ENCODE measurements at regions not wholly inside any gene's neighbourhood (a gene's known extent, or its start where the extent isn't known, plus 50 kb on each side); places are given as distances from the start of the nearest gene placed in this dataset.

DNA sequence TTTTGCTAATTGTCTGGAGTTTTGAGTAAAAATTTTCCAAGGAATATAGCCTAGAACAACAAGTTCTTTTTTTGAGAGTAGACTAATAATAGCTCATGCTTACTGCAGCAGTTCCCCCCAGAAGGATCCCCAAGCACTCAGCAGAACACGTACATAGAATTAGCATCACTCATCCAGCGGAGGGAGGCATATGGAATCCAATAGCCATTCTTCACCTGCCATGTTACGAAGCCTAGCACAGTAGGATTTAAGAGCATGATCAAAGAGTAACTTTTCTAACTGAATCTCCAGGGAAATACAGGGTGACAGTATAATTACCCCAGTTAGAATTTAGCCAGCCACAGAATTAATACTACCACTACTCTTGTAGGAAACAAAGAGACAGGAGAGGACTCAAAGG lies 511.7 kb upstream of the NOX3 start:
- no peak for DNase-seq

DNA sequence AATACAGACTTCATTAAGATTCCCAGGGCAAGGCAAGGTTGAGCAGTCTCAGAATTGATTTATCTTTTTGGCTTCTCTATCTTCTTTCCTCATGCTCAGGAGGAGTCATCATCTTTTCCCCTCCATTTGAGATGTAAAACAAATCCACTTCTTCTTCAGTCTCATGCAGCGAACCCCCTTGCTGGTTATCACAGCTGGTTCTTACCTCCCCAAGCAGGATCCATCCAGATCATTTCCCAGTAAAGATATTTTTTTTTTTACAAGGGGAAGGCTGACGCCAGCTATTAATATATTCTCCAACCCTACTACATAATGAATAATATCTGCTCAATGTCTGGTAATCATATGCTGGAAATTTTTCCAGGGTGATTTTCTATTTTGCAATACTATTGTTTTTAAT lies 508.9 kb upstream of the NOX3 start:
- DNase-seq = no peak

DNA sequence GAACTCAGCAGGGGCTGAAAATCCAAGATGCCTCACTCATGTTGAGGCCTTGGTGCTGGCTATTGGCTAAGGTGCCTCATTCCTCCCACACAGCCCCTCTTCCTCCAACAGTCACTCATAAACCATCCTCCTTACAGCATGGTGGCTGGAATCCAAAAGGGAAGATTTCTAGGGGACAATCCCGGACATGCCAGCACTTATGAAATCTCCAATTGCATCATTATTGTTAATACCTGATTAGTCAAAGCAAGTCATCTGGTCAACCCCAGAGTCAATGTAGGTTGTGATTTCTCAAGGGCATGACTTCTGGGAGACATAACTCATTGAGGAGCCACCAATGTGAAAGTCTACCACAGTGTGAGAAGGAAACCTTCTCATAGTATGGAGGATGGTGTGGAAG lies 506.6 kb upstream of the NOX3 start:
- DNase-seq = no peak

DNA sequence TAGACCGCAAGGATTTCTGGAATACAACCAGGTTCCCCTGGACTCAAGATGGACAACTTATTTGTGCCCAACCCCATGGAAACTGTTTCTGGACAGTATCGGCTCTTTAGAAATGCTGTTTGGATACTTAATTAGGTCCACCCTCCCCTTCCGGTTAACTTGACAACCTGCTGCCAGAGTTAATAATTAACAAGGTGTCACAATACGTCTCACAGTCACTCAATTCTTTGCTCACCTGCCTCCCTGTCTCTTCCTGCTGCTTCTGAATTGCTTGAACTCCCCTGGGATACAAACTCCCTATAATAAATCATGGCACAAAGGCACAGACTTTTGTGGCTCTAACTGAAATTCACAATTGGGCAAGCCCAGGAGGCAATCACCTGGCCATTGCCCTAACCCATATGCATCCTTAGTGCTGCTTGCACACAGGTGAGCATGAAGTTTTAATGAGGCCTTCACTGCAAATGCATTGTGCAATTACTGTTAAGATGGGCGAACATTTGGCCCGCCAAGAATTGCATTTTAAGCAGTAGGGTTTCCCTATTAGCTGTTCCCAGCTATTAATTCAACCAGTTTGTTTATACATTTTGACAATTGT lies 504.4 kb upstream of the NOX3 start:
- DNase-seq = no peak

DNA sequence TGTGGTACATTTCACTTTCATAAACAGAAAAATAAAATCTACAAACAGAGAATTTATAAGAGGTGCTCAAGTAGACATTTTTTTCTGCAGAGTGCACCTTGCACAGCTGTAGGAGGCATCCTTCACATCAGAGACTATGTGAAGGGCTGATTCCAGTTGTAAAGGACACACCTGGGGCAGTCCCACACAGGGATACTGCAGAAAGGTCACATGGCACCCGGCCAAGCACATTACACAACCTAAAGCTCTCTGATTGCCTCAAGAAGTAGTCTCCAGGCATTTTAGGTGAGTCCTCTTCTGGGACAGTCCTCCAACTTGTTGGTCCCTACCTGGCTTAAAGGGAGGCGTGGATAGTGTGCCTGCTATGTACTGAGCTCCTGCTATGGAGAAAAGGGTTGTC lies 502.9 kb upstream of the NOX3 start:
- no peak for DNase-seq

DNA sequence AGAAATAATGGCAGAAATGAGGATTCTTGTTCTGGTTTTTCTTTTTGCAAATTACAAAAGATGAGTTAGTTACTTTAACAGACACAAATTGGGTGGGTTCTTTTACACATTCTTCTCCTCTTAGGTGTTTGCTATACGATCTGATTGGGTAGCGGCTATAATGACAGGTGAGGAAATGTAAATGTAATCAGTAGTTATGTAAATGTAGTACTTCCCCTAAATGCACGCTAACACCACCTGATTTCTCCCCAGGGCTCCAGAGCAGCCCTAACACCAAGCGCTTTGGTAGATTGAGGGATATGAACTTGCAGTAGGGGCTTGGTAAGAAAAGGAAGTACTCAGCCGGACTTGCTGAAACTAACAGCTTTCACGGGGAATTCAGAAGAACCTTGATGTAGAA lies 499.4 kb upstream of the NOX3 start:
- no peak for DNase-seq

DNA sequence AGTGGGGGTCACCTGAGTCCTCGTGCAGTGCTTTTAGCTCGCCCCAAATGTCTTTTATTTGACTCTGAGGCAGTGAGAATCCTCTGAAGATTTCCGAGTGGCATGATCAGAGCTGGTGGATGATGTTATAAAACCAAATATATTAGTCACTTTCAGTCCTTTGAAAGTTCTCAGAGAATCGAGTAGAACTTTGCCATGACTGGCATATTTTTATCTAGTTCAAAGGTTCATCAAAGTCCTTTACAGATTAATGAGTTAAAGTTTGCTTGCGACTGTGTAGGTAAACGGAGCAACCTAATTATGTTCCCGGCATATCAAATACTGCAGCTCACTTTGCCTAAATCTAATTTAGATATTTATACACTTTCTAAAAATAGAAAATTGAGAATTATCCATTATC lies 498.5 kb upstream of the NOX3 start:
- no peak for DNase-seq

DNA sequence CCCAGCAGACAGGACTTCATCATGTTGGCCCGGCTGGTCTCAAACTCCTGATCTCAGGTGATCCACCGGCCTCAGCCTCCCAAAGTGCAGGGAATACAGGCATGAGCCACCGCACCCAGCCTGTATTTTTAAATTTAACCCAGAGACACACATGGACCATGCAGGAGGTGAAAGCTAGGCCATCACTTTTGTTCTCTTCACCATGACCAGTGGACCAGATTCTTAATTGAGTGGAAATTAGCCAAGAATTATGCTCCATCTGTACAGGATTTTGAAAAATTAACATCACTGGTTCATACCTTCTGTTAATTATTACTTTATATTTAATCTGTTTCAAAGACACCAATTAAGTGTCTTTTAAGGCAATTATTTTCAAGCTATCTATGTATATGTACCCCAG lies 493.6 kb upstream of the NOX3 start:
- DNase-seq = no peak

DNA sequence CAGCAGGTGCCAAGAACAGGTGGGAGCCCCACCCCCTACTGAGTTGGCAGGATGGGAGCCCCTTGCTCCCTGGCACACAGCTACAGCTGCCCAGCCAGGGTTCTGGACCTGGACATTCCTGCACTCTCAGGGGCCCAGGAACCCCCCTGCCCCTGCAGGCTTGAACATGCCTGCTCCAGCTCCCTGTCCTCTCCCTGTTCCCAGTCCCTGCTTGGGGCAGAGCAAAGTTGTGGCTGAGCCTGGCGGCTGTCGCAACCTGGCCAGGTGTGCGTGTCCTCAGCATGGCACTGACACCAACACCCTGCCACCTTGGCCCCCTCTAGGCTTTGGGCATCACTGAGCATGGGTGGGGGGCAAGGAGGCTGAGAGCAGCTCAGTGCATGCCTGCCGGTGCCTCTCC lies 491.2 kb upstream of the NOX3 start:
- no peak for DNase-seq

DNA sequence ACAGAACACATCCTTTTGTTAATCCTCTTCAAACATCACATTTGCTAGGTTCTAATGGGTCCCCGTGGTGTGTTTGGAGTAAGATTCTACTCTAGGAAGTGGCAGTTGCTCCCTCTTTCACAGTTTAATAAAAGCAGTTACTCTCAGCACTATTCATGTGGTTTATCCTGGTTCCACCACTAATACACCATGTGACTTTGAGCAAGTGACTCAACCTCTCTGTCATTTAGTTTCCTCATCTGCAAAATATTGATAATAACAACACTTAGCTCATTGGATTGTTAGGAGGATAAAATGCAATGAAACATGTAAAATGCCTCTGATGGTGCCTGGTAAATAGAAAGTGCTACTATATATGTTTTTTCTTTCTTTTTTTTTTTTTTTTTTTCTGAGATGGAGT lies 488.0 kb upstream of the NOX3 start:
- no peak for DNase-seq

DNA sequence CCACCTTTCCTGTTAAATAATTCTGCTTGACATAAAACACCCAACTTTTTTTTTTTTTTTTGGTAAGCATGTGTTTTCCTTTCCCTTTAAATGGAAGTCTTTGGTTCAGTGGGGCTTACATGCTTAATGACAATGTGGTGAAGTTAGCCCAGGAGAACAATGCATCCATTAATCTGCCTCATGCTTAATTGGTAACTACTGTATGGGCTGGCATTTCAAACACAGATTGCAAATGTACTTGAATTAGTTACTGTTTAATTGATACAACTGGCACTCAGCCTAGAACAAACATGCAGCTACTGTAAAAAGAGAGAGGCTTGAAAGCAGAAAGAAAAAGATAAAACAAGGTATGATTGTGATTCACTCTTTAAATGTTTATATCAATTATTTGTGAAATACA lies 483.6 kb upstream of the NOX3 start:
- DNase-seq = no peak

DNA sequence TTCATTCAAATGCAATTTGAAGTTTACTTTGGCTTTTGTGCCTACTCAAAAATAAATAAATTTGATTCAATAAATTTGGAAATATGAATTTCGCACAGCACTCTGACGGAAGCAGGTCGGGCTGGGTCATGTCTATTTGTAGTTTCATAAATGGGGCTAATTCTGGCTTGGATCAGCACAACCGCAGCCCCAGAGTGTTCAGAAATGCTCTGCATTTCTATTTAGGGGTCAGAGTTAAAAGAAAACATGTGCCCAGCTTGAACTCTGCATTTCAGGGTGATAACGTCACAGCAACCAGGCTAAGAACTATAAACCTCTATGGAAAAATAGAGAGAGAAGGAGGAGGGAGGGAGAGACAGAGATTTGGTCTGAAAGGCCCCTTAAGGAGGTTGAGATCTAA lies 480.9 kb upstream of the NOX3 start:
- DNase-seq = no peak

DNA sequence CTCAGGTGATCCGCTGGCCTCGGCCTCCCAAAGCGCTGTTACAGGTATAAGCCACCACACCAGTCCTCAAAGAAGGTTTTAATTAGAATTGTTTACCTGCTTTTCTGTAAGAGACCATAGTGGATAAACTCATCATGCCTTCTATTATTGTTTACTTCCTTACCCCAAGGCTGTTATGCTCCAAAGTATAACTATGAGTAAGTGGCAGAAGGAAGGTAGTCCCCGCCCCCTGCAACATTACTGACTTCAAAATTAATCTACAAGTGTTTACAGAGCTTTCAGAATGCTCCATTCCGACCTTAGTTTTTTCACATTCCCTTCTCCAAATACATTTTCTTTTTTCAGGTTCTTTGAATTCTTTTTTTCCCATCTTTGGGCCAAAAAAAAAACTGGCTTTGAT lies 480.5 kb upstream of the NOX3 start:
- no peak for DNase-seq

DNA sequence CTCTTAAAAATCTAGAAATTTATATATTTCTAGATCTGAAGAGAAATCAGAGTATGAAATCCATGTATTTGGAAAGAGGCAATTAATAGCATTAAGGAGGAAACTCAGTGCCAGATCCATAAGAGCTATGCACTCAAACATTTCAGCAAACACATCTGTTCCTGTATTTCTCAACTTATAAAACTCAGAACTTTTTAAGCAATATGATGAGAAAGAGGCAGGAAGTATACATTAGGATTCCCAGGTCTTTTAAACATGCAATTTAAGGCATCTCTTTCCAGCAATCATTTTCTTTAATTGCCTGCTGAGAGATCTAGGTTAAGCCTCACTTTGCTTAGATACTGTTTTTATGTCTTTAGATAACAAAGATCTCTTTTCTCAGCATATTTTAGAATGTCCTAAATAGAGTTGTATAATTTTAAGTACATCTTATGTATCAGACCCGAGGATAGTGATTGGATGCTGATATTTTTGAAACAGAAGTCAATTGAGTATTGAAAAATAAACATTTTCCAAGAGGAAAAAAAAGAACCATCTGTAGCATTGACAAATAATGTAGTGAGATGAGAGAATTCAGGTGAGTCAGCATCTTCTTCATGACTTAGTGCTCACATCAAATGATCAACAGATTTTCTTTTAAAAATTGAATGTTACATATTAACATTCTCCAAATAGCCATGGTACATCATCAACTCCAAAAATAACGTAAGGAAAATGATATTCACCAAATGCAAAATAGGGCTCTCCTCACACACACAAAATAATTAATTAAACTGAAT lies 461.4 kb upstream of the NOX3 start:
- DNase-seq = no peak

DNA sequence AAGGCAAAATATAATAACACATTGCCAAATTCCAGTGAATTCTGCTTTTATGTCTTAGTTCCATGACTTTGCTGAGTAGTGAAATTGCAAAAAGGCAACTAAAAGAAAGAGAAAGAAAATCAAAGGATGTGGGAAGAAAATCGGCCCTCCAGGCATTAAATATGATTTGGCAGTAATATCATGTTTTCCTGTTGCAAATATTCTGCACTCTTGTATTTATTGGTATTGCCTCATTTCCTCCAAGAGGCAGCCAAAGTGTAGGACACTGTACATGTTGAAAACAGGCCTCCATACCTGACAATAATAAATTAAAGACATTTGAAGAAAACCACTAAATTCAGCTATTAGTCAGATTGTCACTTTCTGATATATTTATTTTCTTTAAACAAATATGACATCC lies 460.0 kb upstream of the NOX3 start:
- DNase-seq = no peak

DNA sequence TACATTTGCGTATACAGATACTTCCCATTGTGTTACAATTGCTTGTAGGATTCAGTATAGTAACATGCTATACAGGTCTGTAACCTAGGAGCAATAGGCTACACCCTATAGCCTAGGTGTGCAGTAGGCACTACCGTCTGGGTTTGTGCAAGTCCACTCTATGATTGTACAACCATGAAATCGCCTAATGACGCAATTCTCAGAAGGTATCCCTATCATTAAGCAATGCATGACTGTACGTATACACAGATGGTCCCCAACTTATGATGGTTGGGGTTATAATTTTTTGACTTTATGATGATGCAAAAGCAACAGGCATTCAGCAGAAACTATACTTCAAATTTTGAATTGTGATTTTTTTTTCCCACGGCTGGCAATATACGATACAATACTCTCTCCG lies 458.2 kb upstream of the NOX3 start:
- DNase-seq = no peak

DNA sequence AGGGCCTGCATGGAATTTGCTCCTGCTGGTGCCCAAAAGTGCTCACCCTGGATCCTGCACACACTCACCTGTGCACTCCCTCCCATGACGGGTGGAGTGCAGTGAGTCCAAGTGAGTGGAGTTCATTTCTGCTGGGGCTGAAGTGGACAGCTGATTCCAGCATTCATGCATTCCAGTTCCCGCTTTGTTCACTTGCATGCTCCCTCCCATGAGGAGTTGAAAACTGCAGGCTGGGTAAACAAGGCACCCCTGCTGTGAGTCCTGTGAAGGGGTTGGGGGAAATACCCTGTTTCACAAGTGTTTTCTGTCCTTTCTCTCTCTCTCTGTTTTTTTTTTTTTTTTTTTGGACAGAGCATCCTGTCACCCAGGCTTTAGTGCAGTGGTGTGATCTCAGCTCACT lies 454.1 kb upstream of the NOX3 start:
- DNase-seq = no peak

DNA sequence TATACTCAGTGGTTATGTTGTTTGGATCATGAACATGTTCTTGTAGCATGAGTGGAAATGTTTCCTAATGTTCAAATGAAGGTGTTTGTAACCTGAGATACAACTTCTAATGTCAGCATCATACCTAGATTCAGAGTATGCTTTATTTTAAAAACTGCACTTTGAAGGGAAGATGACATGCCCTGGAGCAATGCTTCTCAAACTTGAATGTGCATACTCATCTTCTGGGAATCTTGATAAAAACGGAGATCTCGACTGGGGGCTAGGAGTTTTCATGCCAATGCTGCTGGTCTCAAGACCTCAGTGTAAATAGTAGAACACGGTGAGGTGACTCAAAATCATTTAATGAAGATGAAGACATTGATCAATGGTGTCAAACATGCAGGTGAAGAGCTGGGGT lies 440.0 kb upstream of the NOX3 start:
- DNase-seq = no peak

DNA sequence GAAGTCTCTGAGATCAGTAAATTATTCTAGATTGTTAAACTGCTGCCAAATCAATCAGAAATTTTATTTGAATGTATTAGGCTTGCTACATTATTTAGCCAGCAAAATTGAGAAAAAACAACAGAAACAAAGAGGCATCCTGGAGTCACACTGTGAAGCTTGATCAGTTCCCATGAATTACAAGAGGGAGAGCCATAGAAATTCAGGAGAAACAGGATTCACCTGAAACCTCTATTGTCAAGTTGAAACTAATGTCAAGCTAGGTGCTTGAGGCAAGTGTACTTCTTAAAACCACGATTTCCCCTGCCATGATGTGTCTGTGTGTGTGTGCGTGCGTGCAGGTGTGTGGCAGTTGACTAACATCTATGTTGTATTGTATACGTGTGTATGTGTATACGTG lies 439.1 kb upstream of the NOX3 start:
- no peak for DNase-seq

DNA sequence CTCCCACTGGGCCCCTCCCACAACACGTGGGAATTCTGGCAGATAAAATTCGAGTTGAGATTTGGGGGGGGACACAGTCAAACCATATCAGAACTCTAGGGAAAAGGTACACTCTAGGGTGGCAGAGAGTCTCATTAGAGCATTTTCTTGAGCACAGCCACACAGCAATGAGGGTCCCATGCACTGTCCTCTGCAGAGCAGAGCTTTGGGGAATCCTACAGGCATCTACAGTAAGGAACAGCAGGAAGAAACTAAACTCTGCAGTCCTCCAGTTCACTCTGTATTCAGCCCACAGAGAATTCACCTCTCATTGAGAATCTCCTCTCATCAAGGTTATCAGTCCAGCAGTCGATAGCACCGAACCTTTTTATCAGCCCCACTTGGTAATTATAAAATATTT lies 438.6 kb upstream of the NOX3 start:
- DNase-seq = no peak

DNA sequence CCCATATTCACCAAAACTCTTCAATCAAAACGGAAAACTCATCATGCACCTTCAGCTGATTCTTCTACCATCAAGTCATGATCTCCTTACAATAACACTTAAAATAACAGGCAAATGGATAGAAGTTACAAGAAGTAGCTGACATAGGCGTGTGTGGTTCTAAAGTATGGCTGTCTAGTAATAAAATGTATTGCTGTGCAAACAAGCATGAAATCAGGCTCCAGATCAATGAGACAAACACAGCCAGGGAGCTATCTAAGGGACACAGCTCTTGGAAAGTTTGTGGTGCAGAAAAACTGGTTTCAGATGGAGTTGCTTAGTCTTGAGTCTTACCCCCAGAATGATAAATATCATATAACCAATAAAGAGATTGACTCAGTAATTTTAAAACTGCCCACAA lies 434.8 kb upstream of the NOX3 start:
- no peak for DNase-seq

DNA sequence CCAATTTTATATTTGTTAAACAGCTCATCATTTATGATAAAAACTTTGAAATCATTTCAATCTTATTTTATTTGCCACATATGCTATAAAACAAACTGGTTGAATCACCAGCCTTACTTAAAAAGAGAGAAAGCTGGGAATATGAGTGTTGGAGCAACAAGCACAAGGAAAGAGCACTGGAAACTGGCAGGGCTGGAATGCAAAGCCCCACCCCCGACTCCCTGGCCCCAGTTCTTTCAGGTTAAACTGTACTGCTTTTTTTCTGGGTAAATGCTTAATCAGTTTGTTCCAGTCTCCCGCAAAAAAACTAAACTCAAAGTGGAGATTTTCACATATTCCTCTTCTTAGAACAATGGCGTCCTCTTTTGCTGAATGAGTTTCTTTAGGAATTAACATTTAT lies 433.8 kb upstream of the NOX3 start:
- no peak for DNase-seq

DNA sequence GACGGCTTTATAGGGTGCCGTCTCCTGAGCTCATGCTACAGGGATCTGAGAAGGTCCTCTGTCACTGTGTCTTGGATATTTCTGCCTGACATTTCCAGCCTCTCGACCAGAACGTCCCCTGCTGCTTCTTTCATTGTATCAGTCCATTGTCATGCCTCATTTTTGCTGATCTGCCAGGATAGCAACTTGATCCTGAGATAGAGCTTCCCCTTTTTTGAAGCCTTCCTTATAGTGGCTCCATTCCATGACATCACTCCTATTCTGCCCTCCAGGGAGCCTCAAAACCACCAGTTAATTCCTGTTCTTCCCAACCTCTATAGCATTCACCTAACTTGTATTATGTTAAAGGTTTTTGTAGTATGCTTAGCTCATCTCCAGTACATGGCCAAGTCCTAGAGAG lies 431.8 kb upstream of the NOX3 start:
- no peak for DNase-seq

DNA sequence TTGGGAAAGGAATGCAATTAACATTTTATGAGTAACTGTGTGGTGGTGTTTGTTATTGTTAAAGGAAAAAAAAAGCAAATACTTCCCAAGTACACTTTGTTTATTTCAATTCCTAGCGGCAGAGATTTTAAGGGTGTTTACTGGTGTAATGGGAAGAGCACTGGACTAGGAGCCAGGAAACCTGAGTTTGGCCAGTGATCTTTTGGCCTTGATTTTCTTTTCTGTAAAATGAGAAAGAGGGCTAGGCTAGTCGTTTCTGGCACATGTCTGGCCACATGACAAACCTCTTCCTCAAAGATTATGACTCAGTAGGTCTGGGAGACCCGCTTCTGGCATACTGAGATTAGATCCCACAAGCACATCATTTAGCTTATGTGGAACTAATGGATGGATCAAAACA lies 428.1 kb upstream of the NOX3 start:
- DNase-seq = no peak

DNA sequence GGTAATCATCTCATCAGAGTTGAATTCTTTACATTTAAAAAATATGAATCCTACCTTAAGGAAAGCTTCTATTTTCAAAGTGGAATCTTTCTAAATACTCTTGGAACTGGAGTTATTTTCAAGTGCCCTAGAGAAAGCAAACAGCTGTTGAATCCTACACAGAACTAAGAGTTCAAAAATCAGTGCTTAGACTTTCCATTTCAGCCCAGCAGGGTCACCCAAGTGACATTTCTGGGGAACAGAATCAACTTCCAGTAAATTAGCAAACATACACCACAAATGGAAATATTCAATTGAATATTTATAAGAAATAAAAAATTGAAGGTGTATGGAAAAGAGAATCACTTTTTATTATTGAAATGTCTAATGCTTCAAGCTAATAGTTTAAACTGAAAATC lies 427.7 kb upstream of the NOX3 start:
- no peak for DNase-seq

All from SIG-M5 (cell line).